GM19193 (cell line): ENCODE measurements at regions not wholly inside any gene's neighbourhood (a gene's known extent, or its start where the extent isn't known, plus 50 kb on each side); places are given as distances from the start of the nearest gene placed in this dataset.

ENCODE experiments used
- POLR2A ChIP-seq: IDR thresholded peaks from 4 replicates; pipeline ENCODE4 v1.6.1; 2011; ENCODE audit not compliant: insufficient read depth, insufficient read length; ENCODE audit errors: extremely low read depth

GRCh38 chr6:26149240-26149639 is 62.0 kb downstream of the HFE start:
- no peak for TF ChIP-seq POLR2A

DNA sequence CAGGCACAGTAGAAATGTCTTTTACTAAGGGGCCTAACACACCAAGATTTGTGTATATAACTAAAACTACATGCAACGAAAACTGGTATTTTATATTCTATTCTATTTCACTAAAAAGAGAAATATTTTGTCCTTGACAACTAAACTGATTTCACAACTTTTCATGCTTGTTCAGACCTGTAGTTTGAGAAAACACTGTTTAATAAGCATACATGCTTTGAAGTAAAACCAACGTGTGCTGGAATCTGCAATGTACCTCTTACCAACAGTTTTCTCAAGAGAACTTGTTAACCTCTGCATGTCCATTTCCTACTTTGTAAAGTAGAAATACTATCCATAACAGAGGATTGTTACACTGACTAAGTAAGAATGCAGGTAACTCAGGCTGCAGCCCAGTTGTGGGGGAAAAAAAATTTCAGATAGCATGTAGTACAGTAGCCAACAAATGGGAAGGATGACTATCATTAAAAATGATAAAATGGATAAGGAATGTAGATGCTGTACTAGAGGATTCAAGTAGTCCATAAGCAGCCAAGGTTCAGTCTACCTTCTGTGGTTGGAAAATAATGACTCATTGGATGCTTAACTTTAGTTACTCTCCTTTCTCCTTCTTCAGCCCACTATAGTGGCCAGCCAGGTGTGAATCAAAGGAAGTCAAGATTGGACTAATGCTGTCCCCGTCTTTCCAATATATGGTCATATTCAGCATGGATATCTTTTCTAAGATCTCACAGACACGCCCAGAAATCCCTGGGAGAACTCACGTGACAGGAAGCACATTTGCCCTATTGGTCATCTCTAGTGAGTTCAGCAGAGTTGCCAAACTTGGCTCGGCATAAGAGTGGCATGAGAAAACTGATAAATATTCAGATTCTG is 65.2 kb downstream of the HFE start:
- no peak for TF ChIP-seq POLR2A

DNA sequence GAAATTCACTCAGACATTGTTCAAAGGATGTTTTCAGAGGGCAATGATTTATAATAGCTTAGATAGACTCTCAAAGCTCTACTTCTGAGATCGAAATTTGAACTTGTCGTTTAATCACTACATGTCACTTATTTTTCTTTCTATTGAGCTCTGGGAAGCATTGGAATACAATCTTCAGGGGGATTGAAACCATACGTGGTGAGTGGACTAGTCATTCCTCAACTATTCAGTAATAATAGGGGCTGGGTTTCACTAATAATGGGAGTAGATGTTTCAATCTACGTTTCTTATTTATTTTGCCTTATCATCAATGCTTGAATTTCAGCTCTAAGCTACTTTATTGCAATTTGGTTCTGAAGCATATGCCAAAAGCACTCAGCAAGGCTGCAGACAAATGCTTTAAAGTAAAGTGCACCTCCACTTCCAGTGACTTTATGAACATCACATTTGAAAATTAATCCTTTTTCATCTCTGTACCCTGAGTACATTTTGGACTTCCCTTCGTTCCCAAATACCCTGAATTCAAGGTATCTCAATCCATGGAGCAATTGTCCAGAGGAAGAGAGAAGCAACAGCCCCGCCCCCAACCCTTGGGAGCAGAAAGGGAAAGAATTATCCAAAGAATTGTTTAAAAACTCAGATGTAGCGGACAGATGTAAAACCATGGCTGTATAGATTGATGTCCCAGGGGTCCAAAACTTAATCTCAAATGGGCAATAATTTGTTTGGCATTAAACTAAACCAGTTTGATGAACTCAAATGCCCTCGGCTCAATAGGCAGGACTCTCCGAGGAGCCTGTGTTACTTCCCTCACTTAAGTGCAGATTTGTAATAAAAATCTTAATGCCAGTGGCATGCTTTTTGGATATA is 68.1 kb downstream of the HFE start:
- TF ChIP-seq POLR2A, result no peak

- TF ChIP-seq POLR2A, result peak; percentile 99
These were observed 69.0 kb downstream of the HFE start for GRCh38 chr6:26156105-26156849.

- TF ChIP-seq POLR2A, result no peak
These were observed 69.6 kb downstream of the HFE start for GRCh38 chr6:26156850-26157250.

DNA sequence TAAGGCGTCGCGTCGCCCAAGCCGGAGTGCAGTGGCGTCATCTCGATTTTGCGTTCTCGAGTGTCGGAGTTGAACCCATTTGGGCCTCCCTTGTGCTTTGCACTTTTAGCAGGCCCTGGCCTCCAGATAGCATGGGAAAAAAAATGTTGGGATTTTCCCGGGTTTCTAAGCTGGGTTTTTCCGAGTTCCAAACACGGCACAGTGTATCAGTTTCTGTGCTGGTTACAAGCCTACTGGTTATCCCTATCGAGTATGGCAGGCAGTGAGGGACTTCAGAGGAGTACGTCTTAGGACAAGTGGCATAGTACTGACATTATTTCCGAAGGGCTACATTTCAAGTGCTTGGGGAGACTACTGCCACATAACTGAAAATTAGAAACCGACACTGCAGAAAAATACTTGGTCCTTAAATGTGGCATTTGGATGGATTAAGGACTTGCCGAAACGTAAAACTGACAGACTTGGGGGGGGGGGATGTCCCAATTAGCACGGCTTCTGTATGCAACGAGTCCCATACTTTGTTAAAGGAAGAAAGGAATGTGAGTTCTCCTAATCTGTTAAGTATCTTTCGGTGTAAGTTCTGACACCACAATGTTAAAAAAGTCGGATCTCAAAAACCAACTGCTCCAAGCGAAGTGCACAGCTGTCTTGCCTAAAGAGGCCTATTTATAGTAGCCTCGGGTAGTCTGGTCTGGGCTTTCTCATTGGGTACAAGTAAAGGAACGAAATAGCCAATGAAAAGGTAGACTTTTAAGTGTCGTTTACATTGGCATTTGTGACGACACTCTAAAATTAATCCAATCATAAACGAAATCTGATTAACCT is 70.2 kb downstream of the HFE start:
- peak; percentile 99 for TF ChIP-seq POLR2A

- TF ChIP-seq POLR2A, result peak; percentile 98
These were observed 70.9 kb downstream of the HFE start for GRCh38 chr6:26158076-26158580.

DNA sequence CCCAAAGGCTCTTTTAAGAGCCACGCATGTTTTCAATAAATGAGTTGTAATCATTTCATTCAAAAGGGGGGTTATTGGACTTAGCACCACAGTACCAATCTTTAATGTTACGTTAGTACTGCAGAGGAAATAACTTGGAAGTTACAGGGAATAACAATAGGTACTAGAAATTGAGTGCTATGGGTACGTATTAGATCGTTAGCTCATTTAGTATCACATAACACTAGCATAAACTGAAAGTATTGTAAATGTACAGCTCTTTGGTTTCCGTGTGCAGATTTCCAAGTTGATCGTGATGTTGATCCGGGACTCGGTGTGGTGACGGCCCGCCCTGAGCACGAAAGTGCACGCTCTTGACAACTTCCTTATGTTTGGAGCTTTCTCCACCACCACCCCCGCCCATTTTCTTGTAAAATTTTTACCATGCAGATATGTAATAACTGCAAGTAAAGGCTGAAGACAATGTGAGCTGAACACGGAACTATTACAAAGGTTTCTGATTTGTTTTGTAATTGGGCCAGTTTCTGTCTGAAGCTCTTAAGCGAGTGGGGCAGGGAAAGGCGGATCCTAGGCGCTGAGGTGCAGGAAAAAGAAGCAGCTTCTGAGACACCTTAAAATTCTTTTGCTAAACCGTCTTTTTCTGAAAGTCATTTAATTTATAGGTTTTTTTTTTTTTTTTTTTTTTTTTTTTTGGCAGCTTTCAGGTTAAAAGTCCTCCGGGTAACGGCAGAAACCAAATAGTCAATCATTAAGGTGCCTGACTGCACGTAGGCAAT is 71.5 kb downstream of the HFE start:
- TF ChIP-seq POLR2A, result peak; percentile 73

GRCh38 chr6:26159357-26160273 is 72.4 kb downstream of the HFE start:
- no peak for TF ChIP-seq POLR2A

GRCh38 chr6:26161322-26161721 is 74.1 kb downstream of the HFE start:
- TF ChIP-seq POLR2A, result no peak

DNA sequence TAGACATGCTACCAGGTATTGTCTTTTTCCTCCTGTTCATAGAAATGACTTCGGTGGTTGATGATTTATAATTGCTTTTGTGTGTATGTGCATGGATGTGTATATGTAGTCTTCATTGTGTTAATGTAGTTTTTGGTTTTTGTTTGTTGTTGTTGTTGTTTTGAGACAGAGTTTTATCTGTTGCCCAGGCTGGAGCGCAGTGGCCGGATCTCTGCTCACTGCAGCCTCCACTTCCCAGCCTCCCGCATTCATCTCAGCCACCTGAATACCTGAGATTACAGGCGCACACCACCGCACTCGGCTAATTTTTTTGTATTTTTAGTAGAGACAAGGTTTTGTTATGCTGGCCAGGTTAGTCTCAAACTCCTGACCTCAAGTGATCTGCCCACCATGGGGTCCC is 75.2 kb downstream of the HFE start:
- no peak for TF ChIP-seq POLR2A

DNA sequence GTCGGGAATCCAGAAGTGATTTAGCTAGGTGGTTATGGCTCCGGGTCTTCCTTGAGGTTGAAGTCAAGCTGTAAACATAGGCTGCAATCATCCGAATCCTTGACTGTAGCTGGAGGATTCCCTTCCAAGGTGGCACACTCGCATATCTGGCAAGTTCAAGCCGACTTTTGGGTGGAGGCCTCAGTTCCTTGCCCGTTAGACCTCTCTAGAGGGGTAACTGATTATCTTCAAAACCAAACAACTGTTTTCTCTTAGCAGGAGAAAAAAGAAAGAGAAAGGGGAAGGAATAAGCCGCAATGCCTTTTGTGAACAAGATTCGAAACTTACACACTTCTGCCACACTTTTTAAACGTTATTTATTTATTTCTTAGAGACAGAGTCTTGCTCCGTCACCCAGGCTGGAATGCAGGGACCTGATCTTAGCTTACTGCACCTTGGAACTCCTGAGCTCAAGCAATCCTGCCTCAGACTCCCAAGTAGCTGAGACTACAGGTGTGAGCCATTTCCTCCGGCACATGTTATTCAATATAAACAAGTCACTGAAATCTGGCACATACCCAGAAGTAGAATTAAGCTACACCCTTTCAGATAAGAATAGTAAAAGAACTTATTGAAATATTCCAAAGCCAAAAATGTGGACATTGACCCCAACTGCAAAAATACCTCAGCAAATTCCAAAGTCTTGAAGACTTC is 76.3 kb downstream of the HFE start:
- no peak for TF ChIP-seq POLR2A
